T-helper 1 cell (primary cell): ENCODE measurements at regions not wholly inside any gene's neighbourhood (a gene's known extent, or its start where the extent isn't known, plus 50 kb on each side); places are given as distances from the start of the nearest gene placed in this dataset.
"Not testable (repeated sequence)": the region's sequence is repeated elsewhere in the genome, so short reads cannot be mapped to it uniquely, and the experiment has no call there.

Source experiments
- DNase-seq, 5 donors: peaks; one replicate each; pipeline ENCODE4 v3.0.0-alpha.2; 2012 to 2020

GRCh38 chr14:34381304-34381703, 80.7 kb downstream of the SPTSSA start:
- DNase-seq, result not testable (repeated sequence)

- no peak for DNase-seq
These were observed 81.6 kb downstream of the SPTSSA start for GRCh38 chr14:34380471-34380845.

- DNase-seq, result no peak
These were observed 82.1 kb downstream of the SPTSSA start for GRCh38 chr14:34379816-34380470.

- DNase-seq, result no peak
These were observed 85.3 kb downstream of the SPTSSA start for GRCh38 chr14:34376649-34377267.

GRCh38 chr14:34374998-34375740, 86.9 kb downstream of the SPTSSA start:
- no peak for DNase-seq

GRCh38 chr14:34373191-34373590, 88.8 kb downstream of the SPTSSA start:
- DNase-seq, result no peak

GRCh38 chr14:34372786-34373185, 89.3 kb downstream of the SPTSSA start:
- no peak for DNase-seq

- DNase-seq, result no peak
These were observed 92.4 kb downstream of the SPTSSA start for GRCh38 chr14:34369648-34370030.

GRCh38 chr14:34368971-34369647, 92.9 kb downstream of the SPTSSA start:
- DNase-seq, result no peak

GRCh38 chr14:34368115-34368970, 93.7 kb downstream of the SPTSSA start:
- no peak for DNase-seq

GRCh38 chr14:34365309-34365915, 96.6 kb downstream of the SPTSSA start:
- DNase-seq, result no peak

- DNase-seq, result no peak
These were observed 97.8 kb downstream of the SPTSSA start for GRCh38 chr14:34364201-34364600.

- DNase-seq, result no peak
These were observed 98.3 kb downstream of the SPTSSA start for GRCh38 chr14:34363733-34364134.

- DNase-seq, result no peak
These were observed 99.3 kb downstream of the SPTSSA start for GRCh38 chr14:34362641-34363251.

- no peak for DNase-seq
These were observed 100.5 kb downstream of the SPTSSA start for GRCh38 chr14:34361504-34362011.

- DNase-seq, result no peak
These were observed 102.5 kb downstream of the SPTSSA start for GRCh38 chr14:34359420-34360117.

GRCh38 chr14:34356264-34356654, 105.8 kb downstream of the SPTSSA start:
- DNase-seq, result no peak

- no peak for DNase-seq
These were observed 106.3 kb downstream of the SPTSSA start for GRCh38 chr14:34355584-34356263.

- DNase-seq, result no peak
These were observed 107.5 kb downstream of the SPTSSA start for GRCh38 chr14:34354556-34354955.

- no peak for DNase-seq
These were observed 111.1 kb downstream of the SPTSSA start for GRCh38 chr14:34350903-34351302.
